Naive thymus-derived CD4-positive, alpha-beta T cell (primary cell): ENCODE measurements at regions not wholly inside any gene's neighbourhood (a gene's known extent, or its start where the extent isn't known, plus 50 kb on each side); places are given as distances from the start of the nearest gene placed in this dataset.

Experiments
- ATAC-seq: fragments of 150-1000 bp; cut with Tn5 transposase; 2 replicates; pipeline ENCODE4 v1.10.0; 2021; ENCODE audit warnings: mild to moderate bottlenecking, moderate library complexity
- CTCF ChIA-PET: fragments of 350-600 bp; sonication (Branson Sonifier 250); formaldehyde crosslinking; loops from one replicate; lab custom pipeline; 2021; ENCODE audit warnings: antibody characterized with exemption; lab: Charles Lee
- POLR2A ChIA-PET: fragments of 350-600 bp; sonication (Branson Sonifier 250); formaldehyde crosslinking; loops from one replicate; lab custom pipeline; 2021; ENCODE audit warnings: antibody characterized with exemption, inconsistent platforms; lab: Charles Lee
- DNase-seq, 9 donors: peaks; one replicate each; pipeline versions ENCODE4 v3.0.0 to v3.0.0-alpha.2; 2020 to 2022; ENCODE audit warnings: mixed read lengths in 1 of 9
- H3K27ac ChIP-seq: one replicate; pipeline ENCODE4 v1.7.0; 2013; ENCODE audit warnings: mild to moderate bottlenecking, low read depth, low read length, moderate library complexity
- H3K27me3 ChIP-seq, 2 donors: one replicate each; pipeline ENCODE4 v1.7.0; 2013; ENCODE audit warnings: low read length in 2 of 2, mild to moderate bottlenecking in 2 of 2, moderate library complexity in 2 of 2; ENCODE audit not compliant: control insufficient read depth in 2 of 2, insufficient read depth in 2 of 2
- H3K36me3 ChIP-seq, 3 experiments: 1 replicate in 2 of 3; 2 replicates in 1 of 3; pipeline ENCODE4 v1.7.0; 2013; ENCODE audit warnings: low read length in 3 of 3, mild to moderate bottlenecking in 3 of 3, moderate library complexity in 1 of 3; ENCODE audit not compliant: insufficient read depth in 3 of 3, control insufficient read depth in 2 of 3
- H3K4me1 ChIP-seq, 2 donors: one replicate each; pipeline ENCODE4 v1.7.0; 2013; ENCODE audit warnings: low read length in 2 of 2, mild to moderate bottlenecking in 2 of 2, moderate library complexity in 1 of 2; ENCODE audit not compliant: control insufficient read depth in 2 of 2, insufficient read depth in 2 of 2
- H3K4me3 ChIP-seq: 2 replicates; pipeline ENCODE4 v1.7.0; 2013; ENCODE audit warnings: mild to moderate bottlenecking, low read length
- H3K9me3 ChIP-seq, 3 experiments: 1 replicate in 2 of 3; 2 replicates in 1 of 3; pipeline ENCODE4 v1.7.0; 2013; ENCODE audit warnings: low read length in 3 of 3; ENCODE audit not compliant: control insufficient read depth in 2 of 3
- H3K27ac Mint-ChIP-seq, 9 donors: one replicate each; pipeline ENCODE4 v1.8.0; 2020 to 2022; ENCODE audit warnings: mixed read lengths in 9 of 9, mild to moderate bottlenecking in 8 of 9, moderate library complexity in 5 of 9, inconsistent platforms in 2 of 9
- H3K27me3 Mint-ChIP-seq, 5 donors: one replicate each; pipeline ENCODE4 v1.8.0; 2021 to 2022; ENCODE audit warnings: mixed read lengths in 5 of 5, mild to moderate bottlenecking in 1 of 5
- H3K36me3 Mint-ChIP-seq, 5 donors: one replicate each; pipeline ENCODE4 v1.8.0; 2020 to 2022; ENCODE audit warnings: mixed read lengths in 5 of 5, mild to moderate bottlenecking in 3 of 5, inconsistent platforms in 1 of 5
- H3K4me1 Mint-ChIP-seq, 7 donors: one replicate each; pipeline ENCODE4 v1.8.0; 2020 to 2022; ENCODE audit warnings: mixed read lengths in 7 of 7, mild to moderate bottlenecking in 3 of 7, inconsistent platforms in 1 of 7
- H3K4me3 Mint-ChIP-seq, 10 donors: one replicate each; pipeline ENCODE4 v1.8.0; 2020 to 2022; ENCODE audit warnings: mild to moderate bottlenecking in 10 of 10, mixed read lengths in 10 of 10, moderate library complexity in 6 of 10, inconsistent platforms in 2 of 10
- H3K9me3 Mint-ChIP-seq, 11 donors: one replicate each; pipeline ENCODE4 v1.8.0; 2020 to 2022; ENCODE audit warnings: mixed read lengths in 11 of 11, mild to moderate bottlenecking in 4 of 11, inconsistent platforms in 1 of 11, moderate library complexity in 1 of 11
- intact Hi-C, 2 donors: fragments of 100-400 bp; cut with micrococcal nuclease; formaldehyde crosslinking; loops; one replicate each; pipeline ENCODE4 v1.15.1; 2023

GRCh38 chr14:88999137-88999536 is 174.7 kb downstream of the TTC8 start:
- H3K4me3 Mint-ChIP-seq = no peak overlapping the region

GRCh38 chr14:89000007-89000942 is 175.8 kb downstream of the TTC8 start:
- Mint-ChIP-seq H3K9me3 (peaks cover 0 to 9% (median 3%) of the 10 kb centered on the region in 11 donors), H3K27me3 (peaks cover 4 to 29% (median 22%) of the 10 kb centered on the region in 5 donors), H3K27ac (no peak overlapping the region), H3K36me3 (peaks cover 0 to 5% (median 0%) of the 10 kb centered on the region in 5 donors), H3K4me3 (no peak overlapping the region), H3K4me1 (peaks cover 0 to 4% (median 0%) of the 10 kb centered on the region in 7 donors)
- ChIA-PET CTCF (no interaction called here), POLR2A (no interaction called here)
- ATAC-seq (peak; percentile 71), DNase-seq (no peak)
- Histone ChIP-seq H3K27ac (no peak overlapping the region), H3K27me3 (peaks cover 0 to 2% of the 10 kb centered on the region in 2 donors), H3K9me3 (no peaks in the 10 kb centered on the region), H3K4me3 (no peak overlapping the region), H3K36me3 (no peaks in the 10 kb centered on the region), H3K4me1 (no peaks in the 10 kb centered on the region)
- intact Hi-C loops = no loop called here

More at GRCh38 chr14:88999137-88999536, 174.7 kb downstream of the TTC8 start:
- intact Hi-C loops = no loop called here
- CTCF ChIA-PET = no interaction called here
- Histone ChIP-seq H3K4me1 (no peaks in the 10 kb centered on the region), H3K27me3 (peaks cover 0 to 2% of the 10 kb centered on the region in 2 donors), H3K9me3 (no peaks in the 10 kb centered on the region), H3K27ac (no peak overlapping the region), H3K36me3 (no peaks in the 10 kb centered on the region), H3K4me3 (no peak overlapping the region)
- no peak overlapping the region for H3K27ac Mint-ChIP-seq
- DNase-seq = no peak
- ATAC-seq = no peak
- POLR2A ChIA-PET = no interaction called here
- no peaks in the 10 kb centered on the region for H3K36me3 Mint-ChIP-seq
- peaks cover 0 to 4% (median 0%) of the 10 kb centered on the region in 7 donors for H3K4me1 Mint-ChIP-seq
- H3K9me3 Mint-ChIP-seq = peaks cover 0 to 4% (median 0%) of the 10 kb centered on the region in 11 donors
- H3K27me3 Mint-ChIP-seq = peaks cover 4 to 33% (median 23%) of the 10 kb centered on the region in 5 donors

- no peak overlapping the region for H3K4me3 Mint-ChIP-seq
These were observed 179.7 kb downstream of the TTC8 start for GRCh38 chr14:89004166-89004565.

GRCh38 chr14:89007906-89008305 is 183.5 kb downstream of the TTC8 start:
- intact Hi-C loops = no loop called here
- no peak overlapping the region for H3K27ac Mint-ChIP-seq
- no peak overlapping the region for H3K27ac ChIP-seq
- H3K4me1 Mint-ChIP-seq = no peaks in the 10 kb centered on the region
- no peak for DNase-seq
- no peak overlapping the region for H3K4me3 ChIP-seq
- H3K27me3 ChIP-seq = no peaks in the 10 kb centered on the region
- no peaks in the 10 kb centered on the region for H3K9me3 ChIP-seq
- no peaks in the 10 kb centered on the region for H3K36me3 ChIP-seq
- ATAC-seq = no peak
- peaks cover 0 to 10% (median 2%) of the 10 kb centered on the region in 11 donors for H3K9me3 Mint-ChIP-seq
- H3K4me1 ChIP-seq = no peaks in the 10 kb centered on the region
- H3K4me3 Mint-ChIP-seq = no peak overlapping the region
- ChIA-PET POLR2A (no interaction called here), CTCF (no interaction called here)
- peaks cover 0 to 8% (median 0%) of the 10 kb centered on the region in 5 donors for H3K36me3 Mint-ChIP-seq
- peaks cover 0 to 7% (median 5%) of the 10 kb centered on the region in 5 donors for H3K27me3 Mint-ChIP-seq

More at GRCh38 chr14:89004166-89004565, 179.7 kb downstream of the TTC8 start:
- Histone ChIP-seq H3K36me3 (no peaks in the 10 kb centered on the region), H3K27ac (no peak overlapping the region), H3K4me3 (no peak overlapping the region), H3K9me3 (no peaks in the 10 kb centered on the region), H3K27me3 (peaks cover 0 to 2% of the 10 kb centered on the region in 2 donors), H3K4me1 (no peaks in the 10 kb centered on the region)
- Mint-ChIP-seq H3K27ac (no peak overlapping the region), H3K27me3 (peaks cover 0 to 9% (median 0%) of the 10 kb centered on the region in 5 donors), H3K36me3 (peaks cover 0 to 8% (median 0%) of the 10 kb centered on the region in 5 donors), H3K9me3 (peaks cover 0 to 10% (median 3%) of the 10 kb centered on the region in 11 donors), H3K4me1 (peaks cover 0 to 2% (median 0%) of the 10 kb centered on the region in 7 donors)
- DNase-seq = no peak
- ATAC-seq = peak; percentile 67
- ChIA-PET POLR2A (no interaction called here), CTCF (interaction anchor here (0.7 kb wide), 1 partner anchor 136 kb away, joined by 3 read pairs; no protein-coding TSS in a partner anchor)
- intact Hi-C loops = no loop called here

- H3K4me1 ChIP-seq = no peaks in the 10 kb centered on the region
- H3K9me3 ChIP-seq = no peaks in the 10 kb centered on the region
- Mint-ChIP-seq H3K4me3 (no peak overlapping the region), H3K4me1 (peaks cover 0 to 4% (median 0%) of the 10 kb centered on the region in 7 donors), H3K27me3 (peaks cover 12 to 24% (median 15%) of the 10 kb centered on the region in 5 donors), H3K9me3 (no peaks in the 10 kb centered on the region), H3K27ac (no peak overlapping the region), H3K36me3 (no peaks in the 10 kb centered on the region)
- no peaks in the 10 kb centered on the region for H3K36me3 ChIP-seq
- CTCF ChIA-PET = no interaction called here
- DNase-seq (no peak), ATAC-seq (no peak)
- no peak overlapping the region for H3K4me3 ChIP-seq
- no peak overlapping the region for H3K27ac ChIP-seq
- no peaks in the 10 kb centered on the region for H3K27me3 ChIP-seq
- POLR2A ChIA-PET = no interaction called here
- intact Hi-C loops = loop anchor here (2.0 to 10.0 kb wide), 4 partner anchors 344 to 519 kb away; no protein-coding TSS in a partner anchor
These were observed 187.2 kb downstream of the TTC8 start for GRCh38 chr14:89011355-89012281.
